K562 (cell line): ENCODE measurements at regions not wholly inside any gene's neighbourhood (a gene's known extent, or its start where the extent isn't known, plus 50 kb on each side); places are given as distances from the start of the nearest gene placed in this dataset.

Experiments used
- ATAC-seq: fragments of 200-7000 bp; cut with Tn5 transposase; 3 replicates; pipeline ENCODE4 v1.9.1; 2020; ENCODE audit warnings: moderate library complexity
- BruUV-seq: library from RNA; stranded (reverse); fragments of 400-500 nt; replicated peaks from 2 replicates; lab custom pipeline; 2021; lab: Mats Ljungman, UMichigan
- CTCF ChIA-PET: fragments of 300-600 bp; formaldehyde crosslinking; extraction: SDS; loops from one replicate; lab custom pipeline; 2021; ENCODE audit warnings: low intra/inter-chr PET ratio; lab: Yijun Ruan, JAX
- POLR2A ChIA-PET: fragments of 300-600, 350-650 bp; sonication (Branson Sonifier 250); formaldehyde crosslinking; extraction: SDS; loops from one replicate; lab custom pipeline; 2021; ENCODE audit warnings: antibody characterized with exemption, inconsistent platforms; lab: Yijun Ruan, JAX
- DNase-seq, 4 experiments: peaks; one replicate each; pipeline versions ENCODE4 v3.0.0 to v3.0.0-alpha.2; 2011 to 2018; ENCODE audit warnings: low spot score in 3 of 4, mixed read lengths in 3 of 4; ENCODE audit errors: extremely low read depth in 1 of 4
- FAIRE-seq: peaks from 2 replicates; lab custom pipeline; 2011; peaks lifted over from hg19 to GRCh38; lab: Jason Lieb, UNC
- H2AFZ ChIP-seq: 2 replicates; pipeline ENCODE4 v1.6.0; 2011; ENCODE audit warnings: low read depth, low read length, control low read depth, inconsistent platforms
- H3K27ac ChIP-seq: fragments of 200-600 bp; 3 replicates; pipeline ENCODE4 v1.8.0; 2011; ENCODE audit warnings: low read depth, mild to moderate bottlenecking, control low read depth, inconsistent platforms, low read length, moderate library complexity, mixed read lengths; ENCODE audit errors: extremely low read depth
- H3K27me3 ChIP-seq, 2 experiments: fragments of 300-600 bp in 1 of 2; 2 replicates in 1 of 2; 3 replicates in 1 of 2; pipeline versions ENCODE4 v1.6.0 to v1.8.0; 2011; ENCODE audit warnings: inconsistent platforms in 2 of 2, low read length in 2 of 2, mild to moderate bottlenecking in 1 of 2, mixed read lengths in 1 of 2, moderate library complexity in 1 of 2; ENCODE audit not compliant: control insufficient read depth in 2 of 2, insufficient read depth in 2 of 2
- H3K36me3 ChIP-seq: fragments of 300-600 bp; 3 replicates; pipeline ENCODE4 v1.8.0; 2011; ENCODE audit warnings: mild to moderate bottlenecking, low read length, inconsistent platforms; ENCODE audit not compliant: control insufficient read depth, insufficient read depth
- H3K4me1 ChIP-seq, 2 experiments: fragments of 200-600 bp in 1 of 2; replicated peaks in 1 of 2; 2 replicates in 1 of 2; 3 replicates in 1 of 2; pipeline versions ENCODE4 v1.5.1 to v1.8.0; 2011; ENCODE audit warnings: inconsistent platforms in 2 of 2, low read length in 2 of 2, mild to moderate bottlenecking in 1 of 2, mixed read lengths in 1 of 2, moderate library complexity in 1 of 2; ENCODE audit not compliant: control insufficient read depth in 2 of 2, insufficient read depth in 2 of 2
- H3K4me2 ChIP-seq: 2 replicates; pipeline ENCODE4 v1.6.1; 2011; ENCODE audit warnings: low read length, control low read depth, inconsistent platforms, mixed read lengths; ENCODE audit not compliant: insufficient read depth
- H3K4me3 ChIP-seq: fragments of 200-600 bp; sonication (generic), shearing (Covaris generic); 2 replicates; pipeline ENCODE4 v1.5.1; 2016; ENCODE audit warnings: control low read depth, inconsistent platforms
- H3K79me2 ChIP-seq: fragments of 200-600 bp; 3 replicates; pipeline ENCODE4 v1.8.0; 2011; ENCODE audit warnings: low read length, inconsistent platforms; ENCODE audit not compliant: control insufficient read depth, insufficient read depth
- H3K9ac ChIP-seq, 2 experiments: 2 replicates each; pipeline versions ENCODE4 v1.6.0 to v1.6.1; 2011; ENCODE audit warnings: low read depth in 2 of 2, low read length in 2 of 2, control low read depth in 1 of 2, inconsistent platforms in 1 of 2, mild to moderate bottlenecking in 1 of 2, mixed read lengths in 1 of 2; ENCODE audit not compliant: insufficient read depth in 1 of 2
- H3K9me1 ChIP-seq: one replicate; pipeline ENCODE4 v1.6.0; 2011; ENCODE audit warnings: inconsistent platforms, mild to moderate bottlenecking, low read length, moderate library complexity; ENCODE audit not compliant: control insufficient read depth, insufficient read depth
- H3K9me3 ChIP-seq: replicated peaks from 2 replicates; pipeline ENCODE4 v1.5.1; 2011; ENCODE audit warnings: low read depth, low read length, inconsistent platforms; ENCODE audit not compliant: control insufficient read depth, insufficient read depth
- H4K20me1 ChIP-seq: replicated peaks from 2 replicates; pipeline ENCODE4 v1.6.1; 2011; ENCODE audit warnings: low read length, inconsistent platforms, mixed read lengths; ENCODE audit not compliant: control insufficient read depth, insufficient read depth
- BCL6 ChIP-seq: fragments of 250-450 bp; sonication (Bioruptor Pico); IDR thresholded peaks from 2 replicates; pipeline ENCODE4 v1.4.0; 2020
- HDAC3 ChIP-seq: fragments of 450-650 bp; IDR thresholded peaks from 2 replicates; pipeline ENCODE4 v1.6.1; 2018; ENCODE audit warnings: borderline replicate concordance, mild to moderate bottlenecking, moderate library complexity; ENCODE audit not compliant: partially characterized antibody
- NRF1 ChIP-seq, 2 experiments: fragments of 450-650 bp; IDR thresholded peaks in 1 of 2; conservative IDR thresholded peaks in 1 of 2; 2 replicates each; pipeline ENCODE4 v1.6.1; 2014; ENCODE audit warnings: mild to moderate bottlenecking in 2 of 2
- NUFIP1 ChIP-seq: fragments of 450-650 bp; IDR thresholded peaks from 2 replicates; pipeline ENCODE4 v1.6.1; 2018; ENCODE audit not compliant: partially characterized antibody
- RBM15 ChIP-seq: fragments of 200-400 bp; formaldehyde crosslinking; IDR thresholded peaks from 2 replicates; pipeline ENCODE4 v1.6.1; 2018; ENCODE audit warnings: mild to moderate bottlenecking, low read length, moderate library complexity; ENCODE audit not compliant: insufficient read depth
- TSC22D4 ChIP-seq: fragments of 450-650 bp; IDR thresholded peaks from 2 replicates; pipeline ENCODE4 v1.6.1; 2016; ENCODE audit warnings: missing genetic modification characterization, missing biosample characterization, control low read depth
- ZBTB8A ChIP-seq: fragments of 450-650 bp; IDR thresholded peaks from 2 replicates; pipeline ENCODE4 v1.6.1; 2018; ENCODE audit warnings: mild to moderate bottlenecking, moderate library complexity; ENCODE audit not compliant: partially characterized antibody
- ZNF224 ChIP-seq: sonication (generic); formaldehyde crosslinking; IDR thresholded peaks from 2 replicates; pipeline ENCODE4 v1.8.0; 2022; ENCODE audit warnings: mild to moderate bottlenecking, missing genetic modification reagents
- ZSCAN29 ChIP-seq: fragments of 450-650 bp; IDR thresholded peaks from 2 replicates; pipeline ENCODE4 v1.6.1; 2017
- ZSCAN32 ChIP-seq: fragments of 450-650 bp; formaldehyde crosslinking; IDR thresholded peaks from 2 replicates; pipeline ENCODE4 v1.4.0; 2020; ENCODE audit warnings: mild to moderate bottlenecking, moderate library complexity
- WGBS: fragments of 100-300 bp; shearing (Covaris generic); methylation state at CpG from one replicate; pipeline ENCODE4 v1.1.6; 2016; ENCODE audit warnings: low coverage, mixed read lengths; ENCODE audit not compliant: insufficient coverage; ENCODE audit errors: missing lambda C conversion rate; 5-methylcytosine and 5-hydroxymethylcytosine counted together
- in situ Hi-C: fragments of 300-500 bp; cut with MboI; formaldehyde crosslinking; loops from 4 replicates; pipeline ENCODE4 v1.15.0; 2018; ENCODE audit warnings: inconsistent platforms, mixed read lengths
- intact Hi-C: fragments of 100-400 bp; cut with micrococcal nuclease; formaldehyde crosslinking; loops from 2 replicates; pipeline ENCODE4 v1.14.2; 2022
- TF ChIP-seq, protein P1 (sequence below), 2 experiments: fragments of 150-350 bp in 1 of 2; IDR thresholded peaks; 2 replicates each; pipeline ENCODE4 v1.6.1; 2012 to 2016; ENCODE audit warnings: low read depth in 2 of 2, low read length in 2 of 2, mild to moderate bottlenecking in 1 of 2, moderate library complexity in 1 of 2
- TF ChIP-seq, protein P2 (sequence below), 2 experiments: IDR thresholded peaks; 2 replicates each; pipeline ENCODE4 v1.6.1; 2012; ENCODE audit warnings: improper control_type of control experiment in 2 of 2, low read depth in 2 of 2, low read length in 2 of 2, borderline replicate concordance in 1 of 2

DNA sequence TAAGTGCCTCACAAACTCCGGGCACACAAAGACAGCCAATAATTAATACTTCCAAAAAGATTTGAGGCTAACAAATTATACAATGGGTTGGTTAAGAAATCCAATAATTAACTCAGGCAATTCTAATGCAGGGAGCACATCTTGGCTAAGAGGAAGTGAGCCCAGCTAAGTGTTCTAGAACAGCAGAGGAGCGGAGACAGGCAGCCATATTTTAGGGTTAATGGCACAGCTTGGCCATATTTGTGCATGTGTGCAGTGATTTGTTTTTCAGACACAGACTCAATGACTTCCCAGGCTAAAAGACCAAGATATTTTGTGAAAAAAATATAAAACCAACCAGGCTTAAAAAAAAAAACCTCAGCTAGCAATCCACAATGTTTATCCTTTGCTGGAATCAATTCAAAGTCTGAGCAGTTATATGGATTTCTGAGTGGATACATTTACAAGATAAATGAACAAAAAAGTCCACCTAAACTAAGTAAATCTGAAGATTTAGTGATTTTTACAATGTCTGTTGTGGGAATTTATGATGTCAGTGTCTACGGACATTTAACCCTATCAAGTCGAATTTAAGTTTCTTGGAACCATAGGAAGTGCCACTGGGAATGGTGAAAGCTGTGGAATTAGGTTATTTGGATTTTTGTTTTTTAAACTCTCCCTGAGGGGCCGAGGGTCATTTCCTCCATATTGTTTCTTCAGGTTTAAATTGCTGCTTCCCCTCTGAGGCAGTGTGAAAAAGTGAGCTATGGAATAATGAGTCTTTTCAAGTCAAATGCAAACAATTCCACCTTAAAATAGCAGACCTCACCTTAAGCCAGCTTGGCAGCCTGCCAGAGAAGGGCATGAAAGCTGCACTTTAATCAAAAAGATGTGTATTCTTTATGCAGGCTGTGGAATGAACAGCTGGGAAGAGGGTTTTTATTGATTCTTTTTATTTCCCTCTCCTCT, 413.7 kb upstream of the TBL1XR1 start (continued):
- TF ChIP-seq, protein P1, sequence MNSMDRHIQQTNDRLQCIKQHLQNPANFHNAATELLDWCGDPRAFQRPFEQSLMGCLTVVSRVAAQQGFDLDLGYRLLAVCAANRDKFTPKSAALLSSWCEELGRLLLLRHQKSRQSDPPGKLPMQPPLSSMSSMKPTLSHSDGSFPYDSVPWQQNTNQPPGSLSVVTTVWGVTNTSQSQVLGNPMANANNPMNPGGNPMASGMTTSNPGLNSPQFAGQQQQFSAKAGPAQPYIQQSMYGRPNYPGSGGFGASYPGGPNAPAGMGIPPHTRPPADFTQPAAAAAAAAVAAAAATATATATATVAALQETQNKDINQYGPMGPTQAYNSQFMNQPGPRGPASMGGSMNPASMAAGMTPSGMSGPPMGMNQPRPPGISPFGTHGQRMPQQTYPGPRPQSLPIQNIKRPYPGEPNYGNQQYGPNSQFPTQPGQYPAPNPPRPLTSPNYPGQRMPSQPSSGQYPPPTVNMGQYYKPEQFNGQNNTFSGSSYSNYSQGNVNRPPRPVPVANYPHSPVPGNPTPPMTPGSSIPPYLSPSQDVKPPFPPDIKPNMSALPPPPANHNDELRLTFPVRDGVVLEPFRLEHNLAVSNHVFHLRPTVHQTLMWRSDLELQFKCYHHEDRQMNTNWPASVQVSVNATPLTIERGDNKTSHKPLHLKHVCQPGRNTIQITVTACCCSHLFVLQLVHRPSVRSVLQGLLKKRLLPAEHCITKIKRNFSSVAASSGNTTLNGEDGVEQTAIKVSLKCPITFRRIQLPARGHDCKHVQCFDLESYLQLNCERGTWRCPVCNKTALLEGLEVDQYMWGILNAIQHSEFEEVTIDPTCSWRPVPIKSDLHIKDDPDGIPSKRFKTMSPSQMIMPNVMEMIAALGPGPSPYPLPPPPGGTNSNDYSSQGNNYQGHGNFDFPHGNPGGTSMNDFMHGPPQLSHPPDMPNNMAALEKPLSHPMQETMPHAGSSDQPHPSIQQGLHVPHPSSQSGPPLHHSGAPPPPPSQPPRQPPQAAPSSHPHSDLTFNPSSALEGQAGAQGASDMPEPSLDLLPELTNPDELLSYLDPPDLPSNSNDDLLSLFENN (IDR thresholded peaks at IDR 0.05; ENCODE audit: low read depth in 2 of 2, low read length in 2 of 2): no peak
- TF ChIP-seq RBM15 (no peak), ZNF224 (CRISPR knock-in tag) (no peak)

DNA sequence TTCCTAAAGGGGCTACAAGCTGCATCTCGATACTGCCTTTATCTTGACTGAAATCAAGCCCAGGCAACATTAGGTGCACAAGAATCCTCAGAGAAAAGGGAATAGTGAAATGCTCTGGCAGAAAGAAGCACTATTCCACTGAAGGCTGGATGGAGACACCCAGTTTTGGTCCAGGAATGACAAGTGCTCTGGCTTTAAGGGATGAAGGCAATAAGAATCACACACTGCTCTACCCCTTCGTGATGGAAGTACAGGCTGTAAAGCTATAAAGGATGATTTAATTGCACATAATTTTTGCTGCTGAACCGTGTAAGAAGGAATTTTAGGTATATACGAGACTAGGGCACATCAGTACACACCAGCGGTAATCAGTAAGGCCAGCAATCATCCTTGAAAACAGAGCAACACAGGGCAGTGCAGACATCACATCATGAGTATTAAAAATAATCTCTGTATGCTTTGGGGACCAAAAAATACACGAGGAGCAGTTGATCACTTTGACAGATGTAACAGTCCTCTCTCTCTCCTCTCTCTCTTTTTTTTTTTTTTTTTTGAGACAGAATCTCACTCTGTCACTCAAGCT, 414.6 kb upstream of the TBL1XR1 start:
- H3K4me3 ChIP-seq: no peak overlapping the region
- FAIRE-seq (no peak), DNase-seq (no peak), ATAC-seq (no peak)
- POLR2A ChIA-PET: interaction anchor here (0.6 to 1.0 kb wide), 2 partner anchors 9 to 11 kb away, joined by 3 read pairs; no protein-coding TSS in a partner anchor
- H3K27me3 ChIP-seq: no peaks in the 10 kb centered on the region
- CTCF ChIA-PET: interaction anchor here (0.7 kb wide), 1 partner anchor 774 kb away, joined by 4 read pairs; no protein-coding TSS in a partner anchor
- H2AFZ ChIP-seq: no peak overlapping the region
- 28% methylated on average over 6 of the region's 6 CpGs for WGBS
- no peak overlapping the region for H3K27ac ChIP-seq
- H3K9ac ChIP-seq: no peak overlapping the region
- H3K4me2 ChIP-seq: no peak overlapping the region
- H3K4me1 ChIP-seq: peaks cover 3 to 15% of the 10 kb centered on the region in 2 experiments; a peak in 3 of 5 replicates
- H3K9me3 ChIP-seq: no peaks in the 10 kb centered on the region; the same call in 1 of the 2 replicates
- H3K9me1 ChIP-seq: no peaks in the 10 kb centered on the region
- intact Hi-C loops (no loop called here), in situ Hi-C loops (no loop called here)
- no peaks in the 10 kb centered on the region for H4K20me1 ChIP-seq
- H3K36me3 ChIP-seq: no peaks in the 10 kb centered on the region
- BruUV-seq: no TSS peak
- H3K79me2 ChIP-seq: no peaks in the 10 kb centered on the region
- TF ChIP-seq HDAC3: no peak
- TF ChIP-seq ZSCAN32 (CRISPR knock-in tag): no peak
- TF ChIP-seq ZBTB8A: no peak
- no peak for TF ChIP-seq ZSCAN29
- TF ChIP-seq BCL6 (CRISPR knock-in tag): no peak
- no peak for TF ChIP-seq NRF1 (conservative IDR thresholded peaks at IDR 0.05 in 1 of 2, IDR thresholded peaks at IDR 0.05 in 1 of 2)
- no peak for TF ChIP-seq TSC22D4 (tag)
- TF ChIP-seq NUFIP1: no peak
- TF ChIP-seq, protein P2, sequence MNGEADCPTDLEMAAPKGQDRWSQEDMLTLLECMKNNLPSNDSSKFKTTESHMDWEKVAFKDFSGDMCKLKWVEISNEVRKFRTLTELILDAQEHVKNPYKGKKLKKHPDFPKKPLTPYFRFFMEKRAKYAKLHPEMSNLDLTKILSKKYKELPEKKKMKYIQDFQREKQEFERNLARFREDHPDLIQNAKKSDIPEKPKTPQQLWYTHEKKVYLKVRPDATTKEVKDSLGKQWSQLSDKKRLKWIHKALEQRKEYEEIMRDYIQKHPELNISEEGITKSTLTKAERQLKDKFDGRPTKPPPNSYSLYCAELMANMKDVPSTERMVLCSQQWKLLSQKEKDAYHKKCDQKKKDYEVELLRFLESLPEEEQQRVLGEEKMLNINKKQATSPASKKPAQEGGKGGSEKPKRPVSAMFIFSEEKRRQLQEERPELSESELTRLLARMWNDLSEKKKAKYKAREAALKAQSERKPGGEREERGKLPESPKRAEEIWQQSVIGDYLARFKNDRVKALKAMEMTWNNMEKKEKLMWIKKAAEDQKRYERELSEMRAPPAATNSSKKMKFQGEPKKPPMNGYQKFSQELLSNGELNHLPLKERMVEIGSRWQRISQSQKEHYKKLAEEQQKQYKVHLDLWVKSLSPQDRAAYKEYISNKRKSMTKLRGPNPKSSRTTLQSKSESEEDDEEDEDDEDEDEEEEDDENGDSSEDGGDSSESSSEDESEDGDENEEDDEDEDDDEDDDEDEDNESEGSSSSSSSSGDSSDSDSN (IDR thresholded peaks at IDR 0.05; ENCODE audit: borderline replicate concordance in 1 of 2, low read depth in 2 of 2, low read length in 2 of 2): no peak
